ENCODE measurements at regions not wholly inside any gene's neighbourhood (a gene's known extent, or its start where the extent isn't known, plus 50 kb on each side); places are given as distances from the start of the nearest gene placed in this dataset.

DNA sequence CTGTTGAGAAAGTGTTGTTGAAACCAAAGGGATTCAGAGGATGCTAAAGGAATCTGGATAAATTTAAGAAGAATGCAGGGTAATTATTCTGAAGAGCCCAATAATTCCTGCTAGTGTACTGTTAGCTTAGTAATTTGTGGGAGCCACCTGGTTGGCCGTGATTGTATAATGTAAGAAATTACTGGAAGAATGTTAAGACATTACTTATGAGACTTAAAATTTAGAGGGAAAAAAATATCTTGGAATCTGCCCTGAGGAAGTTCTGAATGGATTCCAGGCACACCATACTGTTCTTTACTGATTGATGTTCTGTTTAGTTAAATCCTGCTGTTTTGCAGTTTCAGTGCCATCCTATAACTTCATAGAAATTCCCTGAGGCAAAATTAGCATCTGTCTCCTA is 155.0 kb upstream of the RHOBTB1 start:
- TF ChIP-seq, protein P1, sequence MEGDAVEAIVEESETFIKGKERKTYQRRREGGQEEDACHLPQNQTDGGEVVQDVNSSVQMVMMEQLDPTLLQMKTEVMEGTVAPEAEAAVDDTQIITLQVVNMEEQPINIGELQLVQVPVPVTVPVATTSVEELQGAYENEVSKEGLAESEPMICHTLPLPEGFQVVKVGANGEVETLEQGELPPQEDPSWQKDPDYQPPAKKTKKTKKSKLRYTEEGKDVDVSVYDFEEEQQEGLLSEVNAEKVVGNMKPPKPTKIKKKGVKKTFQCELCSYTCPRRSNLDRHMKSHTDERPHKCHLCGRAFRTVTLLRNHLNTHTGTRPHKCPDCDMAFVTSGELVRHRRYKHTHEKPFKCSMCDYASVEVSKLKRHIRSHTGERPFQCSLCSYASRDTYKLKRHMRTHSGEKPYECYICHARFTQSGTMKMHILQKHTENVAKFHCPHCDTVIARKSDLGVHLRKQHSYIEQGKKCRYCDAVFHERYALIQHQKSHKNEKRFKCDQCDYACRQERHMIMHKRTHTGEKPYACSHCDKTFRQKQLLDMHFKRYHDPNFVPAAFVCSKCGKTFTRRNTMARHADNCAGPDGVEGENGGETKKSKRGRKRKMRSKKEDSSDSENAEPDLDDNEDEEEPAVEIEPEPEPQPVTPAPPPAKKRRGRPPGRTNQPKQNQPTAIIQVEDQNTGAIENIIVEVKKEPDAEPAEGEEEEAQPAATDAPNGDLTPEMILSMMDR (IDR thresholded peaks at IDR 0.05), result no peak
- TF ChIP-seq POLR2A (IDR thresholded peaks at IDR 0.05), result no peak

All from testis (tissue), 2 donors.